ENCODE measurements at regions not wholly inside any gene's neighbourhood (a gene's known extent, or its start where the extent isn't known, plus 50 kb on each side); places are given as distances from the start of the nearest gene placed in this dataset.

GRCh38 chr5:18744441-18744840 lies 1110.2 kb downstream of the TAF11L14 start:
- TF ChIP-seq HDAC2 (IDR thresholded peaks at IDR 0.05; ENCODE audit: borderline replicate concordance in 1 of 2, low read depth in 2 of 2, low read length in 2 of 2) (no peak), CEBPB (IDR thresholded peaks at IDR 0.05; ENCODE audit: low read depth, low read length) (no peak), CTCF (IDR thresholded peaks at IDR 0.05; ENCODE audit: control extremely low read depth in 1 of 3, insufficient read depth in 1 of 3, low read depth in 1 of 3, low read length in 3 of 3) (no peak), YY1 (IDR thresholded peaks at IDR 0.05; ENCODE audit: low read depth, low read length) (no peak), SP1 (IDR thresholded peaks at IDR 0.05; ENCODE audit: low read depth, low read length) (no peak), RNF2 (IDR thresholded peaks at IDR 0.05; ENCODE audit: borderline replicate concordance, low read depth, low read length, missing control alignments, poor library complexity, severe bottlenecking) (no peak), POLR2A (IDR thresholded peaks at IDR 0.05; ENCODE audit: control extremely low read depth in 1 of 2, low read depth in 2 of 2, low read length in 2 of 2) (no peak), TBP (IDR thresholded peaks at IDR 0.05; ENCODE audit: low read depth, low read length) (no peak), RAD21 (IDR thresholded peaks at IDR 0.05 in 1 of 2, conservative IDR thresholded peaks at IDR 0.05 in 1 of 2; ENCODE audit: low read depth in 2 of 2, low read length in 2 of 2) (no peak), MAX (IDR thresholded peaks at IDR 0.05) (no peak), RFX5 (IDR thresholded peaks at IDR 0.05; ENCODE audit: borderline replicate concordance, low read depth, low read length) (no peak), EGR1 (IDR thresholded peaks at IDR 0.05; ENCODE audit: borderline replicate concordance, low read depth, low read length) (no peak), GABPA (IDR thresholded peaks at IDR 0.05; ENCODE audit: borderline replicate concordance, insufficient read depth, low read length) (no peak)
- TF ChIP-seq, protein P1, sequence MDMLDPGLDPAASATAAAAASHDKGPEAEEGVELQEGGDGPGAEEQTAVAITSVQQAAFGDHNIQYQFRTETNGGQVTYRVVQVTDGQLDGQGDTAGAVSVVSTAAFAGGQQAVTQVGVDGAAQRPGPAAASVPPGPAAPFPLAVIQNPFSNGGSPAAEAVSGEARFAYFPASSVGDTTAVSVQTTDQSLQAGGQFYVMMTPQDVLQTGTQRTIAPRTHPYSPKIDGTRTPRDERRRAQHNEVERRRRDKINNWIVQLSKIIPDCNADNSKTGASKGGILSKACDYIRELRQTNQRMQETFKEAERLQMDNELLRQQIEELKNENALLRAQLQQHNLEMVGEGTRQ (IDR thresholded peaks at IDR 0.05; ENCODE audit: low read length): no peak

All from H1 (cell line).